GM13976 (cell line): ENCODE measurements at regions not wholly inside any gene's neighbourhood (a gene's known extent, or its start where the extent isn't known, plus 50 kb on each side); places are given as distances from the start of the nearest gene placed in this dataset.
"Not testable (repeated sequence)": the region's sequence is repeated elsewhere in the genome, so short reads cannot be mapped to it uniquely, and the experiment has no call there.

ENCODE experiments used
- DNase-seq: peaks from one replicate; pipeline ENCODE4 v3.0.0; 2012; ENCODE audit warnings: low spot score
- CTCF ChIP-seq: IDR thresholded peaks from 2 replicates; pipeline ENCODE4 v1.5.1; 2012; ENCODE audit warnings: borderline replicate concordance, mild to moderate bottlenecking; ENCODE audit not compliant: insufficient read depth; ENCODE audit errors: extremely low read depth, missing control alignments, control extremely low read depth
- in situ Hi-C: fragments of 300-500 bp; cut with MboI; formaldehyde crosslinking; loops from one replicate; pipeline ENCODE4 v1.12.0; 2022; ENCODE audit warnings: low sequenced_read_pairs, mixed read lengths, inconsistent platforms; ENCODE audit not compliant: unreplicated experiment

GRCh38 chr2:100703739-100704138 is 116.2 kb upstream of the NPAS2 start:
- in situ Hi-C loops: no loop called here

GRCh38 chr2:100704156-100704555 is 115.8 kb upstream of the NPAS2 start:
- no peak for DNase-seq
- in situ Hi-C loops: no loop called here
- TF ChIP-seq CTCF: no peak

More at GRCh38 chr2:100703739-100704138, 116.2 kb upstream of the NPAS2 start:
- no peak for DNase-seq
- no peak for TF ChIP-seq CTCF

GRCh38 chr2:100704711-100705110 is 115.2 kb upstream of the NPAS2 start:
- TF ChIP-seq CTCF: no peak
- no peak for DNase-seq
- in situ Hi-C loops: no loop called here

GRCh38 chr2:100707016-100707947 is 112.7 kb upstream of the NPAS2 start:
- in situ Hi-C loops: no loop called here
- no peak for DNase-seq
- TF ChIP-seq CTCF: no peak

GRCh38 chr2:100708333-100708732 is 111.6 kb upstream of the NPAS2 start:
- in situ Hi-C loops: no loop called here
- no peak for DNase-seq
- no peak for TF ChIP-seq CTCF

GRCh38 chr2:100713106-100713505 is 106.8 kb upstream of the NPAS2 start:
- in situ Hi-C loops: no loop called here
- DNase-seq: no peak

GRCh38 chr2:100714396-100715010 is 105.4 kb upstream of the NPAS2 start:
- in situ Hi-C loops, DNase-seq: not testable (repeated sequence)

More at GRCh38 chr2:100713106-100713505, 106.8 kb upstream of the NPAS2 start:
- TF ChIP-seq CTCF: no peak

- DNase-seq, in situ Hi-C loops: not testable (repeated sequence)
These were observed 104.1 kb upstream of the NPAS2 start for GRCh38 chr2:100715861-100716260.
